Left ventricle myocardium inferior (tissue), 1 donor: ENCODE measurements at regions not wholly inside any gene's neighbourhood (a gene's known extent, or its start where the extent isn't known, plus 50 kb on each side); places are given as distances from the start of the nearest gene placed in this dataset.

Source experiments
- DNase-seq: peaks from one replicate; pipeline ENCODE4 v3.0.0-alpha.2; 2020
- H3K27ac ChIP-seq: fragments of 200-600 bp; replicated peaks from 2 replicates; pipeline ENCODE4 v1.8.0; 2021
- H3K27me3 ChIP-seq: fragments of 200-600 bp; 2 replicates; pipeline ENCODE4 v1.8.0; 2021; ENCODE audit warnings: low read depth
- H3K36me3 ChIP-seq: fragments of 200-600 bp; 2 replicates; pipeline ENCODE4 v1.8.0; 2021
- H3K4me1 ChIP-seq: fragments of 200-600 bp; 2 replicates; pipeline ENCODE4 v1.8.0; 2021
- H3K4me3 ChIP-seq: fragments of 200-600 bp; 2 replicates; pipeline ENCODE4 v1.8.0; 2021; ENCODE audit warnings: mild to moderate bottlenecking, moderate library complexity
- H3K9me3 ChIP-seq: fragments of 200-600 bp; replicated peaks from 2 replicates; pipeline ENCODE4 v1.8.0; 2021
- CTCF ChIP-seq: fragments of 200-600 bp; IDR thresholded peaks from 2 replicates; pipeline ENCODE4 v1.8.0; 2021; ENCODE audit warnings: antibody characterized with exemption, mild to moderate bottlenecking, borderline replicate concordance
- intact Hi-C: fragments of 100-400 bp; cut with micrococcal nuclease; formaldehyde crosslinking; loops from one replicate; pipeline ENCODE4 v1.11.0; 2022
- donor health status: DM: no; HTN: yes; CAD: no; lungs with severe emphysema.

DNA sequence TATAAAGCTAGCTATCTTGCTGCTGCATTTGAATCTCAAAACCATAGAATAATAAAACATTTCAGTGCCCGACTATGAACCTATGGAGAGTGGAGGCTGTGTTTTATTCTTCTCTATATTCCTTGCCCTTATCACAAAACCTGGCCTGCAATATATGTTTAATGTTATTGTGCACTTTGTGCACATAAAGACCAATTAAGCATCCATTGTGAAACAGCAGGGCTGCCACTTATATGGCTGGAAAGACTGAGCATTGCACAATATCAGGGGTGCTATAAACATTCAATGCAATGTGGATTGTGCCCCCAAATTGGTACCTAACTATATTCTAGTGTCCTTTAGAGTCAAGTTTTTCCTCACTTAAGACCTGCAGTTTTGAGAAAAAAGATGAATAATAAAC is 83.2 kb downstream of the RDH14 start:
- Histone ChIP-seq H3K9me3 (no peaks in the 10 kb centered on the region), H3K4me3 (no peak overlapping the region), H3K4me1 (peaks cover 16% of the 10 kb centered on the region), H3K27ac (no peak overlapping the region), H3K36me3 (no peaks in the 10 kb centered on the region), H3K27me3 (no peaks in the 10 kb centered on the region)
- no peak for DNase-seq
- TF ChIP-seq CTCF, result no peak
- intact Hi-C loops, result no loop called here

DNA sequence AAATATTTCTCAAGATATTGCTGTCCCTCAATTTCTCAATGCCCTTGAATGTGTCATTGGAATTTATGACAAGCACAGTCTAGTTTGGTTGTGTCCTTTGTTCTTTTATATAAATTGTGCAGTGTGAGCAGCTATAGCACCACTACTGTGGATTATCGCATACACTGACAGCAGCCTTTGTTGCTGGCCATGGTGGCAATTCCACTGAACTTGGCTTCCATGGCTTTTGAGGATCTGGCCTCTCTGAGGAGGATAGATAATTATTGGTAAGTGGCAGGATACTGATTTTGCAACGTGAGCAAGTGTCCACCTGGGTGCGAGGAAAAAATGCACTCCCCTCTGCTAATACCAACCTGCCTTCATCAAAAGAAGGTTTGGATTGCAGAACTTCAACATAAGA is 84.0 kb downstream of the RDH14 start:
- Histone ChIP-seq H3K4me1 (peaks cover 16% of the 10 kb centered on the region), H3K4me3 (no peak overlapping the region), H3K9me3 (no peaks in the 10 kb centered on the region), H3K27ac (no peak overlapping the region), H3K36me3 (no peaks in the 10 kb centered on the region), H3K27me3 (no peaks in the 10 kb centered on the region)
- intact Hi-C loops, result no loop called here
- DNase-seq, result no peak
- no peak for TF ChIP-seq CTCF

- Histone ChIP-seq H3K27me3 (no peaks in the 10 kb centered on the region), H3K9me3 (no peaks in the 10 kb centered on the region), H3K27ac (no peak overlapping the region), H3K36me3 (no peaks in the 10 kb centered on the region), H3K4me1 (peaks cover 16% of the 10 kb centered on the region), H3K4me3 (no peak overlapping the region)
- intact Hi-C loops, result no loop called here
- no peak for TF ChIP-seq CTCF
- no peak for DNase-seq
Measured at GRCh38 chr2:18475884-18476283, 84.6 kb downstream of the RDH14 start.

GRCh38 chr2:18474700-18475099 is 85.8 kb downstream of the RDH14 start:
- TF ChIP-seq CTCF, result no peak
- Histone ChIP-seq H3K27ac (peak overlapping the region; percentile 47), H3K9me3 (no peaks in the 10 kb centered on the region), H3K4me3 (no peak overlapping the region), H3K4me1 (peaks cover 13% of the 10 kb centered on the region), H3K36me3 (no peaks in the 10 kb centered on the region), H3K27me3 (no peaks in the 10 kb centered on the region)
- no peak for DNase-seq
- intact Hi-C loops, result no loop called here

DNA sequence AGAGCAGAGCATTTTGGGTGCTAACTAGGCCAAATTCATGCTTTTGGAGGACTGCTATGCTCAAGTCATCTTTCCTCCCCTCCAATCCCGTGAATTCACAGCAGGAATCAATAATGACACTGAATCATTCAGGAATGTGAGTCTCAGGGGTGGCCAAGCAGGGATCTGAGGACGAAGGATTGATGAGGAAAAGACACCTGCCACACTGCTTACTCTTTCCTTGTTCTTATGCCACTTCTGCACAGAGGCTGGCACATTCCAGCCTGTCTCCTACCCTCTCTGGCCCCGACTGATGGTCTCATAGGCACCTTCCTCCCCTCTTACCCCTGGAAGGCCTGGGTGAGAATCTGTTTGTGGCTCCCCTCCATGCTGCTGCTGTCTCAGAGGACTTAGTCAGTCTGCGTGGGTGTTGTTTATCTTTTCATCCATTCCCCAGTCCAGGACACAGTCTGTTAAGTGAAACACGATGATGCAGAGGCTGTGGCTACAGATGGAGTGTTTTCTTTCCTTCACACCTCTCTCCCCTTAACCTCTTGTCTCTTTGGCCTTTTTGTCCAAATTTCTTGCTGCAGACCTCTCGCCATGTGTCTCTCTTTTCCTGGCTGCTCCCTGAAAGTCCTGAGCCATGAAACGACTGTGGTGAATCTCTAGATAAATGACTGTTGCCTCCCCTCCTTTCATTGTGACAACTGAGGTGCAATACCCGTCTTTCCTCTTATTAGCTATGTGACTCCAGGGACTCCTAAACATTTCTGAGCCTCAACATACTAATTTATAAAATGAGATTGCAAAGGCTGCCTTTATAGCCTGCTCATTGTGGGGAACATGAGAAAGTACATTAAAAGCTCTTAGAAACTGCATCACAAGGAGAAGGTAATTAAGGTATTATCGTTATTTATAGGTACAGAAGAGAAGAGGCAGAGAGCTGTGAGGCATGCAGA is 86.9 kb downstream of the RDH14 start:
- Histone ChIP-seq H3K9me3 (no peaks in the 10 kb centered on the region), H3K36me3 (no peaks in the 10 kb centered on the region), H3K4me3 (no peak overlapping the region), H3K27me3 (no peaks in the 10 kb centered on the region), H3K4me1 (peaks cover 8% of the 10 kb centered on the region), H3K27ac (peak overlapping the region; percentile 56)
- intact Hi-C loops, result no loop called here
- TF ChIP-seq CTCF, result no peak
- DNase-seq, result peak; percentile 21
